ENCODE measurements at regions not wholly inside any gene's neighbourhood (a gene's known extent, or its start where the extent isn't known, plus 50 kb on each side); places are given as distances from the start of the nearest gene placed in this dataset.
"Not testable (repeated sequence)": the region's sequence is repeated elsewhere in the genome, so short reads cannot be mapped to it uniquely, and the experiment has no call there.

GRCh38 chr3:110440066-110440653 is 631.5 kb upstream of the NECTIN3 start:
- H4K20me1 ChIP-seq (ENCODE audit: control insufficient read depth, insufficient read depth); H3K4me2 ChIP-seq (ENCODE audit: control insufficient read depth, insufficient read depth); H3K27ac ChIP-seq (ENCODE audit: control insufficient read depth, insufficient read depth); H3K4me1 ChIP-seq (ENCODE audit: control insufficient read depth, insufficient read depth, low read length); BruUV-seq (replicated peaks); RAD21 ChIA-PET (ENCODE audit: unreplicated experiment); H3K9ac ChIP-seq (ENCODE audit: control insufficient read depth, insufficient read depth, low read length); DNase-seq (ENCODE audit: low read depth, low spot score); in situ Hi-C loops (cut with MboI); intact Hi-C loops (cut with micrococcal nuclease; ENCODE audit: unreplicated experiment); H3K4me3 ChIP-seq; POLR2A ChIA-PET; ATAC-seq; H2AFZ ChIP-seq (ENCODE audit: control insufficient read depth, low read depth, low read length); H3K27me3 ChIP-seq (replicated peaks in 1 of 2; ENCODE audit: control insufficient read depth in 2 of 2, insufficient read depth in 2 of 2, low read length in 1 of 2); SMC1A ChIA-PET (ENCODE audit: uncharacterized antibody, unreplicated experiment); FAIRE-seq; H3K9me3 ChIP-seq (replicated peaks; ENCODE audit: control insufficient read depth, insufficient read depth, low read length); CTCF ChIA-PET; H3K79me2 ChIP-seq (ENCODE audit: control insufficient read depth, insufficient read depth, low read length); H3K36me3 ChIP-seq (ENCODE audit: control insufficient read depth in 2 of 2, insufficient read depth in 2 of 2, low read length in 1 of 2): not testable (repeated sequence)
- WGBS (ENCODE audit: insufficient coverage, insufficient replicate concordance, low lambda C conversion rate, missing lambda C conversion rate), result 54% methylated on average over 24 of the region's 30 CpGs

GRCh38 chr3:110454066-110454465 is 617.5 kb upstream of the NECTIN3 start:
- WGBS (ENCODE audit: insufficient coverage, insufficient replicate concordance, low lambda C conversion rate, missing lambda C conversion rate), result 29% methylated on average over 4 of the region's 4 CpGs
- ChIA-PET CTCF (no interaction called here), RAD21 (ENCODE audit: unreplicated experiment) (no interaction called here), POLR2A (no interaction called here), SMC1A (ENCODE audit: uncharacterized antibody, unreplicated experiment) (no interaction called here)
- in situ Hi-C loops (cut with MboI) (no loop called here), intact Hi-C loops (cut with micrococcal nuclease; ENCODE audit: unreplicated experiment) (no loop called here)
- ATAC-seq, result no peak
- BruUV-seq (replicated peaks), result no TSS peak
- H3K27me3 ChIP-seq (replicated peaks in 1 of 2; ENCODE audit: control insufficient read depth in 2 of 2, insufficient read depth in 2 of 2, low read length in 1 of 2), result no peaks in the 10 kb centered on the region
- FAIRE-seq, result no peak
- no peak overlapping the region for H3K9ac ChIP-seq (ENCODE audit: control insufficient read depth, insufficient read depth, low read length)
- DNase-seq (ENCODE audit: low read depth, low spot score), result no peak
- no peaks in the 10 kb centered on the region for H4K20me1 ChIP-seq (ENCODE audit: control insufficient read depth, insufficient read depth)
- no peak overlapping the region for H2AFZ ChIP-seq (ENCODE audit: control insufficient read depth, low read depth, low read length)
- no peak for TF ChIP-seq IKZF1 (conservative IDR thresholded peaks at IDR 0.05)
- TF ChIP-seq E2F8 (IDR thresholded peaks at IDR 0.05; ENCODE audit: low read depth, partially characterized antibody), result no peak
- no peak for TF ChIP-seq TAF1 (IDR thresholded peaks at IDR 0.05; ENCODE audit: borderline replicate concordance, low read depth, low read length)
- TF ChIP-seq ZNF384 (IDR thresholded peaks at IDR 0.05; ENCODE audit: borderline replicate concordance, low read depth, low read length), result no peak
- TF ChIP-seq HSF1 (IDR thresholded peaks at IDR 0.05; ENCODE audit: low read depth, low read length), result no peak
- no peak for TF ChIP-seq BCL3 (IDR thresholded peaks at IDR 0.05; ENCODE audit: borderline replicate concordance, insufficient read depth, low read depth, low read length, poor library complexity, severe bottlenecking)
- no peak for TF ChIP-seq PBX3 (IDR thresholded peaks at IDR 0.05; ENCODE audit: insufficient replicate concordance, low read depth, low read length)
- no peak for TF ChIP-seq SPI1 (IDR thresholded peaks at IDR 0.05; ENCODE audit: borderline replicate concordance, insufficient read depth, low read depth, low read length)
- no peak for TF ChIP-seq SMAD5 (IDR thresholded peaks at IDR 0.05; ENCODE audit: low read depth)
- no peaks in the 10 kb centered on the region for H3K4me1 ChIP-seq (ENCODE audit: control insufficient read depth, insufficient read depth, low read length)
- no peaks in the 10 kb centered on the region for H3K9me3 ChIP-seq (replicated peaks; ENCODE audit: control insufficient read depth, insufficient read depth, low read length)
- no peak overlapping the region for H3K4me2 ChIP-seq (ENCODE audit: control insufficient read depth, insufficient read depth)
- no peaks in the 10 kb centered on the region for H3K79me2 ChIP-seq (ENCODE audit: control insufficient read depth, insufficient read depth, low read length)
- no peak overlapping the region for H3K4me3 ChIP-seq
- H3K27ac ChIP-seq (ENCODE audit: control insufficient read depth, insufficient read depth), result no peak overlapping the region
- no peaks in the 10 kb centered on the region for H3K36me3 ChIP-seq (ENCODE audit: control insufficient read depth in 2 of 2, insufficient read depth in 2 of 2, low read length in 1 of 2)

Measured in GM12878 (cell line).